ENCODE measurements at regions not wholly inside any gene's neighbourhood (a gene's known extent, or its start where the extent isn't known, plus 50 kb on each side); places are given as distances from the start of the nearest gene placed in this dataset.
"Not testable (repeated sequence)": the region's sequence is repeated elsewhere in the genome, so short reads cannot be mapped to it uniquely, and the experiment has no call there.

- DNase-seq (ENCODE audit: low read depth in 2 of 2) = no peak
Observed at GRCh38 chr3:194189243-194189791, 53.4 kb downstream of the HES1 start.

- DNase-seq (ENCODE audit: low read depth in 2 of 2) = not testable (repeated sequence)
Observed at GRCh38 chr3:194191850-194192249, 55.9 kb downstream of the HES1 start.

GRCh38 chr3:194194051-194194756, 58.3 kb downstream of the HES1 start:
- no peak for DNase-seq (ENCODE audit: low read depth in 2 of 2)

- no peak for DNase-seq (ENCODE audit: low read depth in 2 of 2)
Observed at GRCh38 chr3:194194757-194195085, 58.8 kb downstream of the HES1 start.

GRCh38 chr3:194195611-194196010, 59.7 kb downstream of the HES1 start:
- DNase-seq (ENCODE audit: low read depth in 2 of 2) = no peak

GRCh38 chr3:194196876-194197275, 60.9 kb downstream of the HES1 start:
- no peak for DNase-seq (ENCODE audit: low read depth in 2 of 2)

GRCh38 chr3:194197396-194197960, 61.5 kb downstream of the HES1 start:
- no peak for DNase-seq (ENCODE audit: low read depth in 2 of 2)

- DNase-seq (ENCODE audit: low read depth in 2 of 2) = no peak
Observed at GRCh38 chr3:194197981-194198695, 62.2 kb downstream of the HES1 start.

GRCh38 chr3:194198938-194199337, 63.0 kb downstream of the HES1 start:
- no peak for DNase-seq (ENCODE audit: low read depth in 2 of 2)

- DNase-seq (ENCODE audit: low read depth in 2 of 2) = no peak
Observed at GRCh38 chr3:194200422-194201081, 64.6 kb downstream of the HES1 start.

- DNase-seq (ENCODE audit: low read depth in 2 of 2) = no peak
Observed at GRCh38 chr3:194201953-194202666, 66.2 kb downstream of the HES1 start.

GRCh38 chr3:194203482-194204041, 67.6 kb downstream of the HES1 start:
- no peak for DNase-seq (ENCODE audit: low read depth in 2 of 2)

- DNase-seq (ENCODE audit: low read depth in 2 of 2) = no peak
Observed at GRCh38 chr3:194204042-194204987, 68.4 kb downstream of the HES1 start.

GRCh38 chr3:194205675-194206133, 69.8 kb downstream of the HES1 start:
- no peak for DNase-seq (ENCODE audit: low read depth in 2 of 2)

GRCh38 chr3:194206320-194206719, 70.4 kb downstream of the HES1 start:
- DNase-seq (ENCODE audit: low read depth in 2 of 2) = no peak

- DNase-seq (ENCODE audit: low read depth in 2 of 2) = no peak
Observed at GRCh38 chr3:194208709-194209108, 72.8 kb downstream of the HES1 start.

GRCh38 chr3:194212161-194212844, 76.4 kb downstream of the HES1 start:
- DNase-seq (ENCODE audit: low read depth in 2 of 2) = no peak

GRCh38 chr3:194212845-194213331, 76.9 kb downstream of the HES1 start:
- DNase-seq (ENCODE audit: low read depth in 2 of 2) = no peak

GRCh38 chr3:194215392-194215791, 79.4 kb downstream of the HES1 start:
- DNase-seq (ENCODE audit: low read depth in 2 of 2) = no peak
